Activated naive CD4-positive, alpha-beta T cell treated with anti-CD3 and anti-CD28 coated beads, Interleukin-2, amount 10 ng/mL, durations not matched to agents 7 days and 5 days (primary cell): ENCODE measurements at regions not wholly inside any gene's neighbourhood (a gene's known extent, or its start where the extent isn't known, plus 50 kb on each side); places are given as distances from the start of the nearest gene placed in this dataset.

Experiments
- CTCF ChIA-PET: fragments of 350-600 bp; sonication (Branson Sonifier 250); formaldehyde crosslinking; loops from one replicate; lab custom pipeline; 2021; ENCODE audit warnings: antibody characterized with exemption; lab: Charles Lee
- DNase-seq: peaks from one replicate; pipeline ENCODE4 v3.0.0-alpha.2; 2020
- H3K27ac Mint-ChIP-seq: one replicate; pipeline ENCODE4 v1.8.0; 2021; ENCODE audit warnings: mild to moderate bottlenecking, moderate library complexity, mixed read lengths
- H3K27me3 Mint-ChIP-seq: one replicate; pipeline ENCODE4 v1.8.0; 2021; ENCODE audit warnings: mild to moderate bottlenecking, mixed read lengths
- H3K36me3 Mint-ChIP-seq: one replicate; pipeline ENCODE4 v1.8.0; 2021; ENCODE audit warnings: mixed read lengths
- H3K4me1 Mint-ChIP-seq: one replicate; pipeline ENCODE4 v1.8.0; 2021; ENCODE audit warnings: mixed read lengths
- H3K4me3 Mint-ChIP-seq: one replicate; pipeline ENCODE4 v1.8.0; 2021; ENCODE audit warnings: mild to moderate bottlenecking, moderate library complexity, mixed read lengths
- H3K9me3 Mint-ChIP-seq: one replicate; pipeline ENCODE4 v1.8.0; 2021; ENCODE audit warnings: mixed read lengths

- Mint-ChIP-seq H3K36me3 (no peaks in the 10 kb centered on the region), H3K4me1 (no peaks in the 10 kb centered on the region), H3K27ac (no peak overlapping the region), H3K4me3 (no peak overlapping the region), H3K27me3 (peaks cover 10% of the 10 kb centered on the region), H3K9me3 (no peaks in the 10 kb centered on the region)
- CTCF ChIA-PET, result no interaction called here
- DNase-seq, result no peak
These were observed 160.4 kb downstream of the EFNB2 start for GRCh38 chr13:106375085-106375484.

DNA sequence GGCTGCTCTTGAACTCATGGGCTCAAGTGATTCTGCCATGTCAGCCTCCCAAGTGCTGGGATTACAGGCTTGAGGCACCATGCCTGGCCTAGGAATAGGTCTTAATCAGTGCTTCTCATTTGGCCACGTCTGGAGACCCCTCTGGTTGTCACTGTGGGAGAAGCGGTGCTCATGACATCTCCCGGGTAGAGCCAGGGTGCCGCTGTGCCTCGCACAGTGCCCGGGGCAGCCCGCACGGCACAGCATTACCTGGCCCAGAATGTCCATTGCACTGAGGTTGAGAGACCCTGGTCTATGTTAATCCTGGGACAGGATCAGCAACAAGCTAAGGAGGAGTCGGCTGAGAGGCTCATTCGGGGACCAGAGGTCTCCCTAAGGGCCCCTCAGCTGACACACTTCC, 160.8 kb downstream of the EFNB2 start:
- Mint-ChIP-seq H3K27me3 (peaks cover 10% of the 10 kb centered on the region), H3K4me3 (no peak overlapping the region), H3K36me3 (no peaks in the 10 kb centered on the region), H3K27ac (no peak overlapping the region), H3K9me3 (no peaks in the 10 kb centered on the region), H3K4me1 (no peaks in the 10 kb centered on the region)
- CTCF ChIA-PET, result no interaction called here
- DNase-seq, result no peak

DNA sequence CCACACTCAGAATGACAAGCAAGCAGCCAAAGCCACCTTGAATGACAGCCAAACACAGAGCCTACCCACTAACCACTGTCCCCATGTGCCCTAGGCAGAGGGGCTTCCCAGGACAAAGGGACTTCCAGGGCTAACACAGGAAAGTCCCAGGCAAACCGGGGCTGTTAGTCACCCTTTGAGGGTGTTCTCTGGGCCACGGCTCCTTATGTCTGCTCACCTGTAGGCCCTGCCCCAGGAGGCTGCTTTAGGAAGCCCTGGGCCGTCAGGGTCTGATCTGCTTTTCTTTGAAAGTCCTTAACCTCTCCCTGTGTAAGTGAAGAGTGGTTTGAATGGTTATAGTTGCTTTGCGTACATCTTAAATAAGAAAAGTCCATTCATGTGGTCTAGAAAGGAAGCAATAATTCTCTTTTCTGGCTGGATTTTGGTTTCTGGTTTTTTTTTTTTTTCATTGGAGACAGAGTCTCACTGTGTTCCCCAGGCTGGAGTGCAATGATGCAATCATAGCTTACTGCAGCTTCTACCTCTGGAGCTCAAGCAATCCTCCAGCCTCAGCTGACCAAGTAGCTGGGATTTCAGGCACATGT, 161.4 kb downstream of the EFNB2 start:
- Mint-ChIP-seq H3K4me1 (no peaks in the 10 kb centered on the region), H3K36me3 (no peaks in the 10 kb centered on the region), H3K4me3 (no peak overlapping the region), H3K27me3 (peaks cover 10% of the 10 kb centered on the region), H3K27ac (no peak overlapping the region), H3K9me3 (no peaks in the 10 kb centered on the region)
- DNase-seq, result no peak
- CTCF ChIA-PET, result no interaction called here

DNA sequence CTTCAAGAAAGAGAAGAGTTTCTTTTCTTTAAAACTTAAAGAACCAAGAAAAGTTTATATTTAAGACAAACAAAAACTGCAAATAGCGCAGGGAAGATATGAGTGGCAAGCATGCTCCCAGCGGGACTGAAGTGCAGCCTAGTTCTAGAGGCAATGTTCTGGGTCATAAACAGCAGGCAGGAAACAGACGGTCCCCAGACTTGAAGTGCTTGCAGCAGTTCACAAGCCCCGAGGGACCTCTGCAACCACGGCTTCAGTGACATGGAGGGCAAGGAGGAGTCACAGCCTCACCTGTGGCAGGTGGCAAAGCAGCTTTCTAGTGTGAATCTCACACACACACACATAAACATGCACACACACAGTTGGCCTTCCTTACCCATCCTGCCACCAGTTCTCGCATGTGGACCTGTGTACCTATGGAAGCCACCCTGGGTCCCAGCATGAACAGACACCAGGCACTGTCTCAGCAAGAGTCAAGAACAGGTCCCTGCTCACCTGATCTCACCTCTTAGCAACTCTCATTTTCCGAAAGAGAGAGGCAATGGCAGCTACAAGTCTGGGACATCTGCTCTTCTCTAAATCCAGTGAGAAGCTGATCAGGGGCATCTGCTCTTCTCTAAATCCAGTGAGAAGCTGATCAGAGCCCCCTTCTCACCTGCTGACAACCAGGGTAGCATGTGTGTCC, 162.0 kb downstream of the EFNB2 start:
- no peaks in the 10 kb centered on the region for H3K36me3 Mint-ChIP-seq
- no peaks in the 10 kb centered on the region for H3K9me3 Mint-ChIP-seq
- DNase-seq, result no peak
- H3K27me3 Mint-ChIP-seq, result peaks cover 10% of the 10 kb centered on the region
- no peaks in the 10 kb centered on the region for H3K4me1 Mint-ChIP-seq
- H3K27ac Mint-ChIP-seq, result no peak overlapping the region
- no peak overlapping the region for H3K4me3 Mint-ChIP-seq
- CTCF ChIA-PET, result no interaction called here

GRCh38 chr13:106372199-106373155, 163.0 kb downstream of the EFNB2 start:
- peaks cover 10% of the 10 kb centered on the region for H3K27me3 Mint-ChIP-seq
- H3K4me3 Mint-ChIP-seq, result no peak overlapping the region
- DNase-seq, result no peak
- H3K9me3 Mint-ChIP-seq, result no peaks in the 10 kb centered on the region
- H3K4me1 Mint-ChIP-seq, result no peaks in the 10 kb centered on the region
- H3K27ac Mint-ChIP-seq, result no peak overlapping the region
- H3K36me3 Mint-ChIP-seq, result no peaks in the 10 kb centered on the region
- CTCF ChIA-PET, result no interaction called here

- CTCF ChIA-PET, result no interaction called here
- H3K4me1 Mint-ChIP-seq, result no peaks in the 10 kb centered on the region
- H3K36me3 Mint-ChIP-seq, result no peaks in the 10 kb centered on the region
- no peak overlapping the region for H3K4me3 Mint-ChIP-seq
- no peak overlapping the region for H3K27ac Mint-ChIP-seq
- no peak for DNase-seq
- peaks cover 10% of the 10 kb centered on the region for H3K27me3 Mint-ChIP-seq
- no peaks in the 10 kb centered on the region for H3K9me3 Mint-ChIP-seq
These were observed 164.4 kb downstream of the EFNB2 start for GRCh38 chr13:106371024-106371423.

GRCh38 chr13:106369858-106370257, 165.6 kb downstream of the EFNB2 start:
- Mint-ChIP-seq H3K27me3 (peaks cover 6% of the 10 kb centered on the region), H3K36me3 (no peaks in the 10 kb centered on the region), H3K4me1 (no peaks in the 10 kb centered on the region), H3K4me3 (no peak overlapping the region), H3K9me3 (no peaks in the 10 kb centered on the region), H3K27ac (no peak overlapping the region)
- CTCF ChIA-PET, result no interaction called here
- no peak for DNase-seq

GRCh38 chr13:106369091-106369490, 166.4 kb downstream of the EFNB2 start:
- Mint-ChIP-seq H3K9me3 (no peaks in the 10 kb centered on the region), H3K36me3 (no peaks in the 10 kb centered on the region), H3K27me3 (peaks cover 6% of the 10 kb centered on the region), H3K27ac (no peak overlapping the region), H3K4me1 (no peaks in the 10 kb centered on the region), H3K4me3 (no peak overlapping the region)
- no peak for DNase-seq
- CTCF ChIA-PET, result no interaction called here

DNA sequence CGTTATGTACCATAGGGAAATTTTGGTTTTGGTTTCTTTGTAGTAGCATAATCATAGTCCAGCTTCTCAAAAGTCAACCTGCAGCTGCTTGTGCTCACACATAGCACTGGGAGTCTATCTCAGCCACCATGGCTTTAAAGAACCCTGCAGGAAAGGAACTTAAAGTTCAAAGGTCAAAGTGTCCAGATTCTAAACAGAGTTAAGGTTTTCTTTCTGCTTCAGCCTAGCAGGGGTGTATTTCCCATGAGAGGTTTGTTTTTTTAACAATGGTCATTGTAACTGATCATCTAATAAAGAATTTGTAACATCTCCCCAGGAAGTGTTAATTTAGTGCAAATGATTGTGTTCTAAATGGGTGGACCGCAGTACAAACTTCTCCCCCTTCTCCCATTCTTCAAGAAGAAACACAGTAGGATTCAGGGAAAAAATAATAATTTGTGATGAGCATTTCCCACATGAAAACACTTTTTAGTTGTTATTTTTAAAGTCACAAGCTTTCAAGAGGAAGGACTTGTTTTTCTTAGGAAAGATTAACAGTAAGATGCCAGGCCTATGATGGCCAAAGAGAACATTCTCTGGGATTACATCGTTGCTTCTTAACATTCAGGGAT, 168.0 kb downstream of the EFNB2 start:
- H3K9me3 Mint-ChIP-seq, result no peaks in the 10 kb centered on the region
- no peaks in the 10 kb centered on the region for H3K36me3 Mint-ChIP-seq
- H3K4me1 Mint-ChIP-seq, result no peaks in the 10 kb centered on the region
- H3K27ac Mint-ChIP-seq, result no peak overlapping the region
- no peak for DNase-seq
- no peak overlapping the region for H3K4me3 Mint-ChIP-seq
- CTCF ChIA-PET, result no interaction called here
- no peaks in the 10 kb centered on the region for H3K27me3 Mint-ChIP-seq

- no peak overlapping the region for H3K4me3 Mint-ChIP-seq
- H3K27ac Mint-ChIP-seq, result no peak overlapping the region
- H3K9me3 Mint-ChIP-seq, result no peaks in the 10 kb centered on the region
- DNase-seq, result no peak
- H3K27me3 Mint-ChIP-seq, result no peaks in the 10 kb centered on the region
- H3K4me1 Mint-ChIP-seq, result no peaks in the 10 kb centered on the region
- H3K36me3 Mint-ChIP-seq, result no peaks in the 10 kb centered on the region
- CTCF ChIA-PET, result no interaction called here
These were observed 172.8 kb downstream of the EFNB2 start for GRCh38 chr13:106362707-106363106.

GRCh38 chr13:106361621-106362020, 173.8 kb downstream of the EFNB2 start:
- H3K27me3 Mint-ChIP-seq, result no peaks in the 10 kb centered on the region
- CTCF ChIA-PET, result no interaction called here
- H3K27ac Mint-ChIP-seq, result no peak overlapping the region
- H3K4me3 Mint-ChIP-seq, result no peak overlapping the region
- no peaks in the 10 kb centered on the region for H3K4me1 Mint-ChIP-seq
- H3K9me3 Mint-ChIP-seq, result no peaks in the 10 kb centered on the region
- no peaks in the 10 kb centered on the region for H3K36me3 Mint-ChIP-seq
- no peak for DNase-seq

GRCh38 chr13:106357198-106357597, 178.3 kb downstream of the EFNB2 start:
- Mint-ChIP-seq H3K36me3 (no peaks in the 10 kb centered on the region), H3K4me3 (no peak overlapping the region), H3K4me1 (no peaks in the 10 kb centered on the region)

DNA sequence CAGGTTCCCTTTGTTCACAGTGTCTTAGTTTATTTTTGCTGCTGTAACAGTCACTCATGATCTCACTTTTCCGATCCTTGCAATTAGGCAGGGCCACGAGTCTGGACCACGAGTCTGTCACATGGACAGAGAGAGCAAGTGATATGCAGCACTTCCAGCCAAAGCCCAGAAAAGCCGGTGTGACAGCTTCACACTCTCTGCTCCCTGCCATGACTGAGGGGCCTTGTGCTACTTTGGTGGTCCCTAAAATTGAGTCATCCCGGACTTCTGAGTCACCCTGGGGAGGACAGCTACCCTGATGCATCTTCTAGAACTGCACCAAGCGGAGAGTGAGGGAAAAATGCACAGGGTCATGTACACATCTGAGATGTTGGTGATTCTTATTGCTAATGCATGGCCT, 179.6 kb downstream of the EFNB2 start:
- H3K27me3 Mint-ChIP-seq, result no peaks in the 10 kb centered on the region
- H3K27ac Mint-ChIP-seq, result no peak overlapping the region
- H3K4me3 Mint-ChIP-seq, result no peak overlapping the region
- H3K9me3 Mint-ChIP-seq, result no peaks in the 10 kb centered on the region
- H3K4me1 Mint-ChIP-seq, result no peaks in the 10 kb centered on the region
- CTCF ChIA-PET, result no interaction called here
- DNase-seq, result no peak
- H3K36me3 Mint-ChIP-seq, result no peaks in the 10 kb centered on the region

More at GRCh38 chr13:106357198-106357597, 178.3 kb downstream of the EFNB2 start:
- H3K27ac Mint-ChIP-seq, result no peak overlapping the region
- no peaks in the 10 kb centered on the region for H3K27me3 Mint-ChIP-seq
- H3K9me3 Mint-ChIP-seq, result no peaks in the 10 kb centered on the region
- DNase-seq, result no peak
- CTCF ChIA-PET, result no interaction called here

GRCh38 chr13:106354961-106355360, 180.5 kb downstream of the EFNB2 start:
- CTCF ChIA-PET, result no interaction called here
- H3K4me1 Mint-ChIP-seq, result no peaks in the 10 kb centered on the region
- H3K27me3 Mint-ChIP-seq, result no peaks in the 10 kb centered on the region
- H3K27ac Mint-ChIP-seq, result no peak overlapping the region
- no peak for DNase-seq
- H3K9me3 Mint-ChIP-seq, result no peaks in the 10 kb centered on the region
- no peaks in the 10 kb centered on the region for H3K36me3 Mint-ChIP-seq
- no peak overlapping the region for H3K4me3 Mint-ChIP-seq
